Endodermal cell (in vitro differentiated cells): ENCODE measurements at regions not wholly inside any gene's neighbourhood (a gene's known extent, or its start where the extent isn't known, plus 50 kb on each side); places are given as distances from the start of the nearest gene placed in this dataset.
A peak's percentile ranks its signal among the peaks of the same experiment; 100 is the strongest.

Source experiments
- DNase-seq: peaks from one replicate; pipeline ENCODE4 v3.0.0-alpha.2; 2017
- H3K27ac ChIP-seq: 2 replicates; pipeline ENCODE4 v1.5.1; 2013; ENCODE audit warnings: mild to moderate bottlenecking, low read depth, low read length, moderate library complexity
- H3K27me3 ChIP-seq: 2 replicates; pipeline ENCODE4 v1.6.1; 2013; ENCODE audit warnings: mild to moderate bottlenecking, low read length, moderate library complexity; ENCODE audit not compliant: insufficient read depth, control insufficient read depth, poor library complexity, severe bottlenecking
- H3K36me3 ChIP-seq: 2 replicates; pipeline ENCODE4 v1.7.0; 2013; ENCODE audit warnings: mild to moderate bottlenecking, low read length, moderate library complexity; ENCODE audit not compliant: control insufficient read depth, insufficient read depth
- H3K4me1 ChIP-seq: one replicate; pipeline ENCODE4 v1.7.0; 2013; ENCODE audit warnings: low read length; ENCODE audit not compliant: control insufficient read depth, insufficient read depth
- H3K4me3 ChIP-seq: 2 replicates; pipeline ENCODE4 v1.5.1; 2013; ENCODE audit warnings: mild to moderate bottlenecking, low read length, moderate library complexity
- H3K9ac ChIP-seq: 2 replicates; pipeline ENCODE4 v1.6.1; 2013; ENCODE audit warnings: mild to moderate bottlenecking, low read length, moderate library complexity; ENCODE audit not compliant: poor library complexity, severe bottlenecking; ENCODE audit errors: extremely low read depth
- H3K9me3 ChIP-seq: 2 replicates; pipeline ENCODE4 v1.6.1; 2013; ENCODE audit warnings: mild to moderate bottlenecking, low read length, moderate library complexity; ENCODE audit not compliant: control insufficient read depth
- H3K27ac Mint-ChIP-seq: 2 replicates; pipeline ENCODE4 v1.8.0; 2020; ENCODE audit warnings: mixed read lengths
- H3K27me3 Mint-ChIP-seq: 2 replicates; pipeline ENCODE4 v1.8.0; 2021; ENCODE audit warnings: mild to moderate bottlenecking, mixed read lengths; ENCODE audit not compliant: insufficient read depth
- H3K36me3 Mint-ChIP-seq: 2 replicates; pipeline ENCODE4 v1.8.0; 2020; ENCODE audit warnings: low read depth, mixed read lengths
- H3K4me1 Mint-ChIP-seq: 2 replicates; pipeline ENCODE4 v1.8.0; 2020; ENCODE audit warnings: mixed read lengths
- H3K4me3 Mint-ChIP-seq: 2 replicates; pipeline ENCODE4 v1.8.0; 2020; ENCODE audit warnings: mild to moderate bottlenecking, moderate library complexity, mixed read lengths
- H3K9me3 Mint-ChIP-seq: 2 replicates; pipeline ENCODE4 v1.8.0; 2020; ENCODE audit warnings: mild to moderate bottlenecking, mixed read lengths
- WGBS, 2 experiments: methylation state at CpG; one replicate each; pipeline versions ENCODE4 v1.1.5 to v1.1.7; 2013; ENCODE audit warnings: missing lambda C conversion rate in 2 of 2, mixed read lengths in 1 of 2; ENCODE audit not compliant: insufficient coverage in 1 of 2, insufficient read length in 1 of 2; 5-methylcytosine and 5-hydroxymethylcytosine counted together
- TF ChIP-seq, protein P1 (sequence below): fragments of 200-600 bp; sonication (generic); conservative IDR thresholded peaks from 2 replicates; pipeline ENCODE4 v1.5.0; 2021; ENCODE audit warnings: antibody characterized with exemption, mild to moderate bottlenecking

DNA sequence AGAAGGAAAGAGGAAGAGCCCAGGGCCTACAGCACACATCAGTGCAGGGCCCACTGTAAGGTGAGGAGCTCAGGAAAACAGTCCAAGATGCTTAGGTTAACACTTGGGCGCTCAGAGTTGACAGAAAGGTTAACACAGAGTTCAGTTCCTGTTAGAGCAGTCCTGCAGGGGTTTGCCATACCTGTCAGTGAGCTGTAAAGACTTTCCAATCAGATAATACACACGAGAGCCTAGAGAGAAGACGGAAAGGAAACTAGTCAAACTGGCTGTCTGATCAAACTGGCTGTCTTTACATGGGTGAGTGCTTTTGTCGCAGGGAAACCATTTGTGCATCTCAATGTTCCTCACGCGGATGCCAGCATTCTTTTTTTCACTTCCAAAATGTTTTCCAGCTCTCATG, 61.4 kb upstream of the ARHGEF26 start:
- WGBS, 2 experiments, result 70 to 84% methylated on average over 4 to 6 of the region's 6 CpGs
- H3K9ac ChIP-seq, result no peak overlapping the region
- no peaks in the 10 kb centered on the region for H3K9me3 ChIP-seq
- H3K4me3 ChIP-seq, result no peak overlapping the region
- Mint-ChIP-seq H3K4me1 (peaks cover 29% of the 10 kb centered on the region), H3K36me3 (no peaks in the 10 kb centered on the region), H3K27ac (no peak overlapping the region), H3K4me3 (no peak overlapping the region), H3K9me3 (no peaks in the 10 kb centered on the region), H3K27me3 (no peaks in the 10 kb centered on the region)
- H3K27me3 ChIP-seq, result no peaks in the 10 kb centered on the region
- H3K36me3 ChIP-seq, result no peaks in the 10 kb centered on the region
- DNase-seq, result no peak
- peaks cover 10% of the 10 kb centered on the region for H3K4me1 ChIP-seq
- H3K27ac ChIP-seq, result peak overlapping the region; percentile 57
- TF ChIP-seq, protein P1, sequence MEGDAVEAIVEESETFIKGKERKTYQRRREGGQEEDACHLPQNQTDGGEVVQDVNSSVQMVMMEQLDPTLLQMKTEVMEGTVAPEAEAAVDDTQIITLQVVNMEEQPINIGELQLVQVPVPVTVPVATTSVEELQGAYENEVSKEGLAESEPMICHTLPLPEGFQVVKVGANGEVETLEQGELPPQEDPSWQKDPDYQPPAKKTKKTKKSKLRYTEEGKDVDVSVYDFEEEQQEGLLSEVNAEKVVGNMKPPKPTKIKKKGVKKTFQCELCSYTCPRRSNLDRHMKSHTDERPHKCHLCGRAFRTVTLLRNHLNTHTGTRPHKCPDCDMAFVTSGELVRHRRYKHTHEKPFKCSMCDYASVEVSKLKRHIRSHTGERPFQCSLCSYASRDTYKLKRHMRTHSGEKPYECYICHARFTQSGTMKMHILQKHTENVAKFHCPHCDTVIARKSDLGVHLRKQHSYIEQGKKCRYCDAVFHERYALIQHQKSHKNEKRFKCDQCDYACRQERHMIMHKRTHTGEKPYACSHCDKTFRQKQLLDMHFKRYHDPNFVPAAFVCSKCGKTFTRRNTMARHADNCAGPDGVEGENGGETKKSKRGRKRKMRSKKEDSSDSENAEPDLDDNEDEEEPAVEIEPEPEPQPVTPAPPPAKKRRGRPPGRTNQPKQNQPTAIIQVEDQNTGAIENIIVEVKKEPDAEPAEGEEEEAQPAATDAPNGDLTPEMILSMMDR, result no peak

DNA sequence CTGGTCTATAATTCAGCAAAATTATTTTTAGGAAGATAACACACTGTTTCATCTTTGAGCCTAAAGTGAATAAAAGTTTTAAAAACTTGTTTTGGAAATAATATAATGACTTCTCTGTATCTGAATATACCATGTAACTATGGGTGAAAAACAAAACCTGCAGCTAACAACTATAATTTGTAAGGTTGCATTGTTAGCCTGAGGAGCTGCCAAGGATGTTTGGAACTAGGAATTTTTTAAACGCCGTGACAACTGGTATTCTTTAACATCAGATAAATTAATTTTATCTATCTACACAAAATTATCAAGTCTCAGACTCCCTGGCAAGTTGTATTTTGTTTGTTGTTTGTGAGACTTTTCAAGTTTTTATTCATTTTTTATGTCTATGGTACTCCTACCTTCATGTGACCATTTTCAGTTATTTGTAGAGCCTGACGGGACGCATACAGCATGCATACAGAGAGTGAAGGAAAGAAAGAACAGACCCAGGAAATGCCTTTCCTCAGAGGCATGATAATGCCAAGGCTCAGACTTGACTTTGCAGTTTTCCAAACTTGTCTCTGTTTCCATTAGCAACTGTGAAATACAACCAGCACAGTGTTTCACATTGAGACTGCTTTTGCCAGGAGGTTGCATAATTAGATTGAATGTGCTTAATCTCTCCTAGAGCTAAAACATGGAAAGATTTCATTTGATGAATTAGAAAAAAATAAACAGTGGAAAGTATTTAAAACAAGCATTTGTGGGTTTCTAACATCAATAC, 60.8 kb upstream of the ARHGEF26 start:
- no peaks in the 10 kb centered on the region for H3K36me3 ChIP-seq
- H3K9me3 Mint-ChIP-seq, result no peaks in the 10 kb centered on the region
- H3K27ac ChIP-seq, result peak overlapping the region; percentile 57
- TF ChIP-seq, protein P1, result no peak
- H3K27me3 ChIP-seq, result no peaks in the 10 kb centered on the region
- H3K27ac Mint-ChIP-seq, result peak overlapping the region; percentile 83
- H3K4me1 ChIP-seq, result peaks cover 10% of the 10 kb centered on the region
- H3K9me3 ChIP-seq, result no peaks in the 10 kb centered on the region
- 55 to 68% methylated on average over 2 to 4 of the region's 4 CpGs for WGBS, 2 experiments
- no peak overlapping the region for H3K4me3 Mint-ChIP-seq
- no peak overlapping the region for H3K9ac ChIP-seq
- no peaks in the 10 kb centered on the region for H3K27me3 Mint-ChIP-seq
- peaks cover 29% of the 10 kb centered on the region for H3K4me1 Mint-ChIP-seq
- no peak for DNase-seq
- no peak overlapping the region for H3K4me3 ChIP-seq
- no peaks in the 10 kb centered on the region for H3K36me3 Mint-ChIP-seq

DNA sequence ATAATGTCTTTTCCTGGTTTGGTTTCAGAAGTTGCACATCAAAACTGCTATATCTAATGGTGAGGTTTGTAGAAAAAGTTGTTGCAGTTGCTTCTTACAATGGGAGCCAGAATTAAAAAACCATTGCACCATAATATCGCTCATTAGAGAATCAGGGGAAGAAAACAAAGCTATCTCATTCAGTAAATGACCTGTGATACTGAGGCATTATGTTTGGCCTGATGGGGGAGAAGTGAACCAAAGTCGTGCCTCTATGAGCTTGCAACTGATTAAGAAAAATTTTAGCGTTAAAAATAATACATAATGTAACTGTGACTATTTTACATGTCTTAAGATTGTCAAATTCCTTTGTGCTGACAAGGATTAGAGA, 60.2 kb upstream of the ARHGEF26 start:
- TF ChIP-seq, protein P1, result peak; percentile 38
- Mint-ChIP-seq H3K27me3 (no peaks in the 10 kb centered on the region), H3K9me3 (no peaks in the 10 kb centered on the region), H3K4me3 (no peak overlapping the region), H3K27ac (no peak overlapping the region), H3K36me3 (no peaks in the 10 kb centered on the region), H3K4me1 (peaks cover 29% of the 10 kb centered on the region)
- no peaks in the 10 kb centered on the region for H3K36me3 ChIP-seq
- H3K9me3 ChIP-seq, result no peaks in the 10 kb centered on the region
- H3K27me3 ChIP-seq, result no peaks in the 10 kb centered on the region
- H3K27ac ChIP-seq, result peak overlapping the region; percentile 57
- peaks cover 10% of the 10 kb centered on the region for H3K4me1 ChIP-seq
- DNase-seq, result no peak
- 56 to 80% methylated on average over 2 to 3 of the region's 3 CpGs for WGBS, 2 experiments
- no peak overlapping the region for H3K4me3 ChIP-seq
- no peak overlapping the region for H3K9ac ChIP-seq
